Tibial nerve (tissue), 4 donors: ENCODE measurements at regions not wholly inside any gene's neighbourhood (a gene's known extent, or its start where the extent isn't known, plus 50 kb on each side); places are given as distances from the start of the nearest gene placed in this dataset.

ENCODE experiments used
- DNase-seq, 2 donors: peaks; one replicate each; pipeline ENCODE4 v3.0.0-alpha.2; 2019; ENCODE audit warnings: low spot score in 2 of 2
- H3K27ac ChIP-seq, 4 donors: fragments of 200-600 bp; sonication (generic) in 3 of 4; one replicate each; pipeline ENCODE4 v1.5.1; 2017 to 2019; ENCODE audit warnings: mild to moderate bottlenecking in 1 of 4
- H3K27me3 ChIP-seq, 2 donors: fragments of 200-600 bp; sonication (generic) in 1 of 2; one replicate each; pipeline versions ENCODE4 v1.5.1 to v1.6.0; 2017 to 2019
- H3K36me3 ChIP-seq, 3 donors: fragments of 200-600 bp; sonication (generic); one replicate each; pipeline ENCODE4 v1.5.1; 2018 to 2019
- H3K4me1 ChIP-seq, 4 donors: fragments of 200-600 bp; sonication (generic) in 3 of 4; one replicate each; pipeline ENCODE4 v1.5.1; 2017 to 2019
- H3K4me3 ChIP-seq, 4 donors: fragments of 200-600 bp; sonication (generic) in 3 of 4; one replicate each; pipeline ENCODE4 v1.5.1; 2017 to 2019; ENCODE audit warnings: mild to moderate bottlenecking in 1 of 4, moderate library complexity in 1 of 4
- H3K9me3 ChIP-seq, 4 donors: fragments of 200-600 bp; sonication (generic) in 3 of 4; one replicate each; pipeline ENCODE4 v1.5.1; 2017 to 2019
- EP300 ChIP-seq, 2 donors: sonication (generic); formaldehyde crosslinking; IDR thresholded peaks; one replicate each; pipeline ENCODE4 v1.6.1; 2017; ENCODE audit warnings: antibody characterized with exemption in 2 of 2, mild to moderate bottlenecking in 1 of 2
- POLR2A ChIP-seq, 2 donors: fragments of 450-650 bp; IDR thresholded peaks; one replicate each; pipeline ENCODE4 v1.6.1; 2017; ENCODE audit warnings: antibody characterized with exemption in 2 of 2, mild to moderate bottlenecking in 2 of 2, moderate library complexity in 2 of 2
- WGBS, 2 donors: methylation state at CpG; one replicate each; pipeline ENCODE4 v1.1.5; 2018; 5-methylcytosine and 5-hydroxymethylcytosine counted together
- TF ChIP-seq, protein P1 (sequence below), 5 experiments: fragments of 200-600 bp in 3 of 5; fragments of 450-650 bp in 2 of 5; sonication (generic) in 3 of 5; IDR thresholded peaks; one replicate each; pipeline ENCODE4 v1.5.1; 2016 to 2019; ENCODE audit warnings: antibody characterized with exemption in 5 of 5, mild to moderate bottlenecking in 3 of 5, moderate library complexity in 2 of 5

DNA sequence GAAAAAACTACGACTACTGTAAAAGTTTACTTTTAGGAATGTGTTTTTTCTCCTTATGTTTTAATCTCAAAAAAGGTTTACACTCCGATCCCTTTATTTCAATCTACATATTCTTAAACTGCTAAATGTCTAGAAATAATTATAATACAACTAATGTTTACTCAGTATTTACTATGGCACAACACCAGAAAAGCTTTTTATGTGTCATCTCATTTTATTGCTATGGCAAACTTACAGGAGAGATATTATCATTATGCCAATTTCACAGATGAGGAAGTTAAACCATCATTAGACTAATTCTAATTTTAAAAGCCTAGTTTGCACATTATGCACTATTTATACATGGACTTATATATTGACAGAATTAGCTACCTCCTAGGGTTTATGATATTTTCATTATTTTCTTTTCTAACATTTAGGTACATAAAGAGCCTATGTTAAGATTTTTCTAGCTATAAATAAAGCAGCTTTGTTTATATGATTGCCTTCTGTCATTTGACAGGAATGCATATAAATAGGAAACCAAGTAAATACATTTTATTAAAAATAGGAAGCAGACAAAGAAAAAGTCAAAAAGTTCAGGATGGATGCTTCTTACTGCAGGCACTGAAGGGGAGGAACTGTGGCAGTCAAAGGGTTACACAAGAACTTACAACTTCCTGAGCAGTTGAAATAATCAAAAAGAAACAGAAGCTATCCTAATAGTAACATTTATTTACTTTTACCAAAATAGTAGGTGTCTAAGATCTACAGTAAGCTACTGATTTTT is 442.4 kb downstream of the LTN1 start:
- no peak for DNase-seq
- TF ChIP-seq, protein P1, sequence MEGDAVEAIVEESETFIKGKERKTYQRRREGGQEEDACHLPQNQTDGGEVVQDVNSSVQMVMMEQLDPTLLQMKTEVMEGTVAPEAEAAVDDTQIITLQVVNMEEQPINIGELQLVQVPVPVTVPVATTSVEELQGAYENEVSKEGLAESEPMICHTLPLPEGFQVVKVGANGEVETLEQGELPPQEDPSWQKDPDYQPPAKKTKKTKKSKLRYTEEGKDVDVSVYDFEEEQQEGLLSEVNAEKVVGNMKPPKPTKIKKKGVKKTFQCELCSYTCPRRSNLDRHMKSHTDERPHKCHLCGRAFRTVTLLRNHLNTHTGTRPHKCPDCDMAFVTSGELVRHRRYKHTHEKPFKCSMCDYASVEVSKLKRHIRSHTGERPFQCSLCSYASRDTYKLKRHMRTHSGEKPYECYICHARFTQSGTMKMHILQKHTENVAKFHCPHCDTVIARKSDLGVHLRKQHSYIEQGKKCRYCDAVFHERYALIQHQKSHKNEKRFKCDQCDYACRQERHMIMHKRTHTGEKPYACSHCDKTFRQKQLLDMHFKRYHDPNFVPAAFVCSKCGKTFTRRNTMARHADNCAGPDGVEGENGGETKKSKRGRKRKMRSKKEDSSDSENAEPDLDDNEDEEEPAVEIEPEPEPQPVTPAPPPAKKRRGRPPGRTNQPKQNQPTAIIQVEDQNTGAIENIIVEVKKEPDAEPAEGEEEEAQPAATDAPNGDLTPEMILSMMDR (IDR thresholded peaks at IDR 0.05) = no peak
- WGBS, 2 donors = 76 to 94% methylated on average over 2 of the region's 2 CpGs
- H3K4me3 ChIP-seq = no peak overlapping the region
- no peaks in the 10 kb centered on the region for H3K4me1 ChIP-seq
- no peaks in the 10 kb centered on the region for H3K9me3 ChIP-seq
- H3K36me3 ChIP-seq = peaks cover 0 to 7% (median 0%) of the 10 kb centered on the region in 3 donors
- no peaks in the 10 kb centered on the region for H3K27me3 ChIP-seq
- H3K27ac ChIP-seq = no peak overlapping the region

DNA sequence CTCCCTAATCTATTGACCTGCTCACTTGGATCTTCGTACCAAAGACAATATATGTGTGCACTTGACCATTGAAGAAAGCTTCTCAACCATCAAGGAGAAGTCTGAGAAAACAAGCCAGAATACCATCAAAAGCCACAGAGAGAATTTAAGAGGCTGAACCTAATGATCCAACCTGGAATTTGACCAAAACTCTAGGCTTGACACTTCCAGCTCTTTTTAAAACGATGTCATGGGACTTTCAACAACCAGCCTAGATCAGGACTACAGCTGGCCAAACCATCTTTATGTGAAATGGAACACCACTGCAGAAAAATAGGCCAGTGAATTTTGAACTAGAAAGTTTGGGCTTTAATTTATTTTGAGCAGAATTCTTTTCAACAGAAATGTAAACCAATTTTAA is 444.4 kb downstream of the LTN1 start:
- Histone ChIP-seq H3K9me3 (no peaks in the 10 kb centered on the region), H3K4me1 (no peaks in the 10 kb centered on the region), H3K27me3 (no peaks in the 10 kb centered on the region), H3K4me3 (no peak overlapping the region), H3K27ac (no peak overlapping the region), H3K36me3 (no peaks in the 10 kb centered on the region)
- TF ChIP-seq EP300 (IDR thresholded peaks at IDR 0.05) (no peak), POLR2A (IDR thresholded peaks at IDR 0.05) (no peak)
- TF ChIP-seq, protein P1 (IDR thresholded peaks at IDR 0.05) = no peak
- DNase-seq = no peak
- WGBS, 2 donors = 62 to 71% methylated on average over 2 of the region's 2 CpGs

DNA sequence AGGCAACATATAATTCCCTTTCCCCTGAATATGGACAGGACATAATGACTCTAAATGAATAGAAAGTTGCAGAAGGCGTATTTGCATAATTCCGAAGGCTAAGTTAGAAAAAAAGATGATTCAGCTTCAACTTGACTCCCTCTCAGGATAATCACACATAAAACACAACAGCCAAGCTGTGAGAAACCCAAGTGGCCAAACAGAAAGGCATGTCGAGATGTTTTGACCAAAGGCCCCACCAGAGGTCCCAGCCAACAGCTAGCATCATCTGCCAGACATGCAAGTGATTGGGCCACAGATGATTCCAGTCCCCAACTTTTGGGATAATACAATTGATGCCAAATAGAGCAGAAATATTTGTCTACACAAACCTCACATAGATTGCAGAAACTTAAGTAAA is 444.9 kb downstream of the LTN1 start:
- Histone ChIP-seq H3K9me3 (no peaks in the 10 kb centered on the region), H3K36me3 (no peaks in the 10 kb centered on the region), H3K27ac (no peak overlapping the region), H3K27me3 (no peaks in the 10 kb centered on the region), H3K4me3 (no peak overlapping the region), H3K4me1 (no peaks in the 10 kb centered on the region)
- TF ChIP-seq POLR2A (IDR thresholded peaks at IDR 0.05) (no peak), EP300 (IDR thresholded peaks at IDR 0.05) (no peak)
- TF ChIP-seq, protein P1 (IDR thresholded peaks at IDR 0.05) = no peak
- 53 to 55% methylated on average over 3 of the region's 3 CpGs for WGBS, 2 donors
- no peak for DNase-seq

DNA sequence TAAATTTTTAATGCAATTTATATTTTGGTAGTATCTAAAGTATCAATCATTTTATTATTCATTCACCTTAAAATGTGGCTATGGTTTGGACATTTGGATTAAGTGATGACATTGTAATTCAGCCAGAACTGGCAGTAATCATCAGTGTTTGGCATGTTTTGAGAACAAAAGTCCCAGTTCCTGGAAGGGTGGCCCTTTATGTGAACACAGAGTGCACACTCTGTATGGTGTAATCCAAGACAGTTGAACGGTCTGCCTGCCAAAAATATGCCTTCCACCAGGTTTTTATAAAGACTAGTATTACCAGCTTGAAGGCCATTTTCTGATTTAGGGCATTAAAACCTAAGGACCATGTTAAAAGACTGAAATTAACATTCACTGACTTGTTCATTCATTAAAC is 448.7 kb downstream of the LTN1 start:
- WGBS, 2 donors = 38 to 49% methylated on average over 1 of the region's 1 CpG
- no peaks in the 10 kb centered on the region for H3K36me3 ChIP-seq
- H3K27ac ChIP-seq = no peak overlapping the region
- no peaks in the 10 kb centered on the region for H3K9me3 ChIP-seq
- DNase-seq = no peak
- no peak for TF ChIP-seq POLR2A (IDR thresholded peaks at IDR 0.05)
- TF ChIP-seq, protein P1 (IDR thresholded peaks at IDR 0.05) = no peak
- no peaks in the 10 kb centered on the region for H3K27me3 ChIP-seq
- H3K4me1 ChIP-seq = no peaks in the 10 kb centered on the region
- H3K4me3 ChIP-seq = no peak overlapping the region

DNA sequence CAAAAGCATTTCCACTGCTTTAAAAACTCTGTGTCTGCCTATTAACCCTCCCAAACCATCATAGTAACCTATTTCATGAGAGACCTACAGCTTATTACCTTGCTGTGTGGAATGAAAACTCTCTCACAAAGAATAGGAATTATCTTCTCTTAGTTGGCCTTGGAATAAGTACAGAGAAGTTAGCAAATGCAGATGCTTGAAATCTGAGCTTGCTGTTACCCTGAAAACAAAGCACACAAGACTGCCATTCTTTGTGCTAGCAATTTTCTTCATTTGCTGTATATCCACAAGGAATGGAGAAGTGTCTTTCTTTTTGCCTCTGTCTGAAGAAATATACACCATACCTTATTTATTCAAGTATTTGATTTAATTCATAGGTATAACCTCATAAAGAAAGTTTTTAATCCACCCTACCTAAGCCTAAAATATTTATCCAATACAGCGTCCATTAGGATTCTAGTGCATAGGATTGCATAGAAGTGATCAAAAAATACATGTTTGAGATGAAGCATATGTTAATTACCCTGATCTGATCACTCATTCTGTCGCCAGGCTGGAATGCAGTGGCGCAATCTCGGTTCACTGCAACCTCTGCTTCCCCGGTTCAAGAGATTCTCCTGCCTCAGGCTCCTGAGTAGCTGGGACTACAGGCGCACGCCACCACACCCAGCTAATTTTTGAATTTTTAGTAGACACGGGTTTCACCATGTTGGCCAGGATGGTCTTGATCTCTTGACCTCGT is 451.1 kb downstream of the LTN1 start:
- no peak for DNase-seq
- no peaks in the 10 kb centered on the region for H3K27me3 ChIP-seq
- TF ChIP-seq EP300 (IDR thresholded peaks at IDR 0.05) = no peak
- TF ChIP-seq, protein P1 (IDR thresholded peaks at IDR 0.05) = no peak
- no peak for TF ChIP-seq POLR2A (IDR thresholded peaks at IDR 0.05)
- WGBS, 2 donors = 85 to 93% methylated on average over 9 of the region's 9 CpGs
- no peaks in the 10 kb centered on the region for H3K9me3 ChIP-seq
- no peak overlapping the region for H3K27ac ChIP-seq
- no peak overlapping the region for H3K4me3 ChIP-seq
- H3K36me3 ChIP-seq = no peaks in the 10 kb centered on the region
- no peaks in the 10 kb centered on the region for H3K4me1 ChIP-seq
